ENCODE measurements at regions not wholly inside any gene's neighbourhood (a gene's known extent, or its start where the extent isn't known, plus 50 kb on each side); places are given as distances from the start of the nearest gene placed in this dataset.

DNA sequence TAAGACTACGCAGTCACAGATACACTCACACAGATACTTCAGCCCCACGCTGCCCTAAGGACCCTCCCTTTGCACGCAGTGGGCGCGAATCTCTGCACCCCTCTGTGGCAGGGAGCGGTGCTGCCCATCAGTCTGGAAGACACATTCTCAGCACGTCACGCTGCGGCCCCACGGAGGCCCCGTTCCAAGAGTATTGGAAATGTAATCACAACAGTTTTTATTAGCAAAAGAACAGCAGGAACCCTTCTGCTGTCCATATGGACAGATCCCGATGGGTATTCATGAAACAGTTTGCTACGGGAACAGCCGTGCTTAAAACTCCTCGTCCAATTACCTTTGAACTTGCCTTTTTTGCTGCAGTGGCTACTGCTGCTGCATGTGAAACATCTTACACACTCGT, 131.0 kb downstream of the RPS24 start:
- DNase-seq = no peak

DNA sequence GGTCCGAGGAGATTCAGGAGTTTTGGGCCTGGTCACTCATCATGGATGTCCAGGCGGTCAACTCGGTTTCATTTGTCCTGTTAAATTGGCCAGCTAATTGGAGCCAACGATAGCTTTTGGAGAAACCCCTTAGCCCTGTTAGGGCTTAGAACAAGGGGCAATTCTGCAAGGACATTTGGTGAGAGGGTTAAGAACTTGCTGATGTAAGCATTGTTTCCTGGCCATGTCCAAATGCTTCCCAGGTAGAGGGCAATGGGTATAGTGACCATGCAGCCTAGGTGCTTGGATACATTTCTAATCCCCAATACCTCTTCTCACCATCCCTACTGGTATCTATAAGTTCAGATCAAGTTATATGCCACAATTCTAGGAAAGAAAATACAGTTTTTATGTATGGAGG, 131.5 kb downstream of the RPS24 start:
- DNase-seq = no peak

DNA sequence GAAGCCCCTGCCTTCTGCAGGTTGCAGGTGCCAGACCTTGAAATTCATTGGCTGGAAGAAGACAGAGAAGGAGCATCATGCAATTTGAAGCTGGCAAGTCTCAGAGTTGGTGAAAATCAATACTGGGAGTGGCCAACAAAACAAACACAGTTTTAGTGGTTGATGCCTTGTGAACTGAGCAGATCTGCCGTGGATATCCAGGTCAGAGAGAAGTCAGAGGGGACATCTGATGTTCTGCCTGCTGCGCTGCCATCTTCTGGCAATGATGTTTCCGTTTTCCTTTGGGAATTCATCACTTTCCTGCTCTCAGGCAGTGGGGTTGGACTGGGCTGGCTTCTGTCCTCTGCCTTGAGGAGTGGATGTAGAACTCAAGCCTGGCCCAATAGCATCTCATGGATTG, 132.0 kb downstream of the RPS24 start:
- DNase-seq = no peak

DNA sequence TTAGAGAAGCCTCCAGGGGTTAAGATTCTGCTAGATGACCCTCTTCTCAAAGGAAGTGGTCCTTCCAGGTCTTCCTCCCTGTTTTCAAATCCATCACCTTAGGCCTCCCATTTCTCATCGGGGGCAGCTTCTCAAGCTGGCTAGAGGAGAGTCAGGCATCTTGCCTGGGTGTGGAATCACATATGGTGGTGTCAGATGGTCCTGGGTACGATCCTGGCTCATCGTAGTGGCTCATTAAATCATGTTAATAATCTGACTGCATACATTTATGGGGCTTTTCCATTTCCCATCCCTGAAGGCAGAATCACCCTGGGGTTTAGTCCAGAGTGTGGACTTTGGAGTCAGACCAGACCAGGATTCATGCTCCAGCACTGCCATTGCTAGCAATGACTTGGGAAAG, 132.6 kb downstream of the RPS24 start:
- no peak for DNase-seq

DNA sequence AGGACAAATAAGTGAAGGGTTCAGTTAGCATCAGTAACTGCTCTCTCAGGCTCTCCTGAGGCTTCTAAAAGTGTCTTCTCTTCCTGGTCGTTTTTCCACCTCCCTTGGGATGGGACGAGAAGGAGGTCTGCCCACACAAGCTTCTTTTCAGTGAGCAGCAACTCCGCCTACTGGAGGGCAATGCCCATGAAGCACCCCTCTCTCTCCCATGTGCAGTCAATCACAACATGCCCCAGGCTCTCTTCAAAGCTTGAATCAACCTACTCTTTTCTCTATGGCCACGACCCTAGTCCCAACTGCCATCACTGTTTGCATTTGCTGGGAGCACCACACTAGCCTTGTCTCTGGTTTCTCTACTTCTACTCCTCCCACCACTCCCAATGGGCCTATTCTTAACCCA, 135.6 kb downstream of the RPS24 start:
- DNase-seq = no peak

DNA sequence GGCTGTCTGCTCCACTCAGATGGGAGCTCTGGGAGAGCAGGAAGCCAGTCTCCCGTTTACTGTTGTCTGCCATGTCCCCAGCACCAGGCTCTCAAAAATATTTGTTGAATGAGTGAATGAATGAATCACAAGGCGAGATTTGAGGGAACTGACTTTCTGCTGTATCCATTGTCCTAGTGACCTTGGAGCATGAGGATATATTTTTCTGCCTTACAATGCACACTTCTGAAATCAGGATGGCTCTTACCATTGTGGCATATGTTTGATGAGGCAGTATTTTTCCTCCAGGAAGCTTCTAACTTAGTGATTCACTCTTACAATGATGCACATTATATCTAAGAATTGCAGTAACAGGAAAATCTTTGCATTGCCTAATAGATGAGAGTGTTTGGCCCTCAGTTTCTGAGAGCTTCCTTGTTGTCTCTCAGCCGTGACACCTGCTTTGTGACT, 136.4 kb downstream of the RPS24 start:
- no peak for DNase-seq

DNA sequence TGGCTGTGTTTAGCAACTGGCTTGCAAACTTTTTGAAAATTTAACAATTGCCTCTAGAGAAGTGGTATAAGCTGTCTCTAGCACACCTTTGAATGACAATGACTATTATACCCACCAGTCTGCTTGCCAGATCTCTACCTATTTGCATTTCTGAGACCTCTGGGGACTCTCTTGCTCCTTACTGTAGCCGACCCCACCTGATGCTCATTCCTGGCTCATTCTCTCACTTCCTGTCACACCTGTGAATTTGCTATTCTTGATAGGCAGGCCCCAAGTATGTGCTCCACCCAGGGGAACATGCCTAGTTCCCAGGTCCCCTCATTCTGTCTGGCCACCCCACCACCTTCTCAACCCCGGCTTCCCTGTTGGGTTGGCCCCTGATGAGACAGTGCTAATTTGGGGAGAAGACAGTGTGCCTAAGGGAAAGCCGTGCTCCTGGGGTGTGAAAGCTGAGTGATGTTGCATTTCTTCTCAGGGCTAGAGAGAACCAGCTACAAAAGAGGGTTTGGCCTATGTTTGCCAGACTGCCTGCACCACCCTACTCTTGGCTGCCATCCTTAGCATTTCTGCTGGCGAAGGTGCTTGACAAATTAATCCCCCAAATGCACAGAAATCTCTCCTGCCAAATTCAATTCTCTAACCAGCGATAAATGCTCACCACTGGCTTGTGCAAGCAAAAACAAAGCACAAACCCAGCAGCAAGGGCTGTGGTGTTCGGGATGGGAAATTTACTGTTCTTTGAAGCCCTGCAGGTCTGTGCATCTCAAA, 138.2 kb downstream of the RPS24 start:
- DNase-seq = no peak

DNA sequence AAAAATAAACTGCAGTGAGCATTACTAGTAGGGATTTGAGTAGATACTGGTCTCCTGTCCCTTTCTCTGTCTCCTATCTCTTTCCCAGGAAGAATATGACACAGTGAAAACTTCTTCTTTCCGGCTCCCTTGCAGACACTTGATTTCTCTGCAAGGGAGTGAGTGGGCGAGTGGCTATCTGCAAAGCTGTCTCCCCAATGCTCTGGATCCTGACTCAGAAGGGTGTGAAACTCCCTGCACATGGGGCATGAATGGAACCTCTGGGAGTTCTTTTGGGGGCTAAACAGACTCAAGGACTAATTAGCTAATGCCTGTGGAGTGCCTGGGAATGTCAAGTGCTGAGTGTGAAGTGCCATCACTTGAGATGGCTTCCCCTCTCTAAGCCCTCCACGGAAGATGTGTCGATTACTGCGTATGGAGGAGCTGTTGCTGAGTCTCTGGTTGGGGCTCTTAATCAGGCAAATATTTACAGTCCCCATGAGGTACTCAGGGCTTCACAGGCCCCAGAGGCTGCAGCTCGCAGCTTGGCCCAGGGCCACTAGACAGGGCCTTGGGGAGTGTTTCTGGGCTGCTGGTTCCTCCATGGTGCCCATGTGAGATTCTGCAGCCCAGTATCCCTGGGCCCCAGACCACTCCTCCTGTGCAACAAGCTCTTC, 139.8 kb downstream of the RPS24 start:
- DNase-seq = no peak

DNA sequence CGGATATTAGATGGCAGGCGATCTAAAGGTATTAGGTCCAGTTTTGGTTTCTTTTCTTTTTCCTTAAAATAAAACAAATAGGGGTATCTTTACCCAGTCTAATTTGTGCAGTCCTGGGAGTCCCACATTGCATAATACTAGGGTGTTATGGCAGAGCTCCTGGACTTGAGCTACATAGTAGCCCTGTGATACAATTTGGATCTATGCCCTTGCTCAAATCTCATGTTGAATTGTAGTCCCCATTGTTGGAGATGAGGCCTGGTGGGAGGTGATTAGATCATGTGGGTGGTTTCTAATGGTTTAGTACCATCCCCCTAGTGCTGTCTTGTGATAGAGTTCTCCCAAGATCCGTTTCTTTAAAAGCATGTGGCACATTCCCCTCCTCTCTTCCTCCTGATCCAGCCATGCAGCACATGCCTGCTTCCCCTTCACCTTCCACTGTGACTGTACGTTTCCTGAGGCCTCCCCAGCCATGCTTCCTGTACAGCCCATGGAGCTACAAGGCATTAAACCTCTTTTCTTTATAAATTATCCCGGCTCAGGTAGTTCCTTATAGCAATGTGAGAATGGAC, 141.9 kb downstream of the RPS24 start:
- no peak for DNase-seq

DNA sequence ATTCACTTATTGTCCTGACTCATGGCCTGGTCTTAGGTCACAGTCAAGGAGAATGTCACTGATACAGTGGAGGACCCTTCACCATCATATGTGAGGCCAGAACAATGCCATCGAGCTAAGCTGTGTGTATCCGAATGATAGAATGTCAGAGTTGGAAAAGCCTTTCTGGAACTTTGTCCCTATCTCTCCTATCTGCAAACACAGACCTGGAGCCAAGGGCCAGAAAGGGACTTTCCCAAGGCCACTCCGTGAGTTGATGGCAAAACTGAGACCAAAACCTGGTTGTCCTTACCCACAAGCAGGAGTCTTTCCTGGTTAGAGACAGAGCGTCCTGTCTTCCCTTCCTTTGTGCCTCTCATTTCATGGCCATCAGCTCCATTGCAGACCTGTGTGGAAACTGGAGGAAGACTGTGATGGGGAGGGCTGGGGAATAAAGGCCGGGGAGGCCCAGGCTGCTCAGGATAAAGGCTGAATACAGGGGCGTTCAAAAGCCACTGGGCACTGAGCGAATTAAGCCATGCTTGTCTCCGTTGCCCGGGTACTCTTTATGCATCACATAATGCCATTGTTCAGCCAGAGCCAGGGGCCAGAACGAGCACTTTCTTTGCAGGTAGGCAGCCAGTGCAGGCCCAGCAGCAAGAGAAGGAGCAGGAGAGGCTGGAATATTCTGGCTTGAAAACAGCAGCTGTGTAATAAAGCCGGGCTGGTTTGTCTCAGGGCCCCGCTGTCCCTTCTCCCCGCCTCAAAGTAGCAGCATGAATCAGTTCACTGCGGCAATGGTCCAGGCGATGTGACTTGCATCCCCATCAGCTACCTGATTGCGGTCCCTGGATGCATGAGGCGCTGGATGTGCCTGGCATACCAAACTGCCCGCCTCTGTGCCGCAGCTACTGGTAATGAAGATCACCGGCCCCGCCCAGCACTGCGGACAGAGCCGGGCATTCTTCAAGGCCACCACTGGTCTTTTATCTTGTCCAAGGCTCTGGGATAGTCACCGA, 143.0 kb downstream of the RPS24 start:
- no peak for DNase-seq

DNA sequence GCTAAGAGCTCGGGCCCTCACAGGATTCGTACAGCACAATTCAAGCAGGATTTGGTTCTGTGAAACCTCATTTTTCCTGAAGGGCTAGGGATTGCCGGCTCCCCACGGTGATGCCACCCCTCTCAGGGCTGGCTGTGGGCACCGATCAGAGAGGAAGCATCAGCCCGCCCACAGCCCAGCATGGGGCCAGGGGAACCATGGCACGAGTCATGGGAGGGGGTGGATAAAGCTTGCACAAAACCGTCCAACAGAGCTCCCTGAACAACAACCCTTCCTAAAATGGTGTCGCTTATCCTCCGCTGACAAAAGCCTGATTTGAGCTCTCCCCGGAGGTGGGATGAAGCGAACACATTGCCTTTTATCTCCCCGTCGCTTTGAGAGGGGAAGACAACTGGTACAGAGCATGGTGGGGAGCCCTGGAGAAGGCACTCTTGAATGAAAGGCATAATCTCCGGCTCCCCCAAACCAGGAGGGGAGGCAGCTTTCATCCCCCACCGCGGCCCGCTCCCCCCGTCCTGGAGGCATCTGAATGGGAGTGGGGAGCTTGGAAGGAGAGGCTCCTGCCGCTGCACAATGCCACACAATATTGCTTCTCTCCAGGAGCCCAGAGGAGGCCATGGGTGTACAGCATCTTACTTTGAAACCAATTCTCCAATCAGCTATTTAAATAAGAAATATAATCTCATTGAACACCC, 144.0 kb downstream of the RPS24 start:
- no peak for DNase-seq

DNA sequence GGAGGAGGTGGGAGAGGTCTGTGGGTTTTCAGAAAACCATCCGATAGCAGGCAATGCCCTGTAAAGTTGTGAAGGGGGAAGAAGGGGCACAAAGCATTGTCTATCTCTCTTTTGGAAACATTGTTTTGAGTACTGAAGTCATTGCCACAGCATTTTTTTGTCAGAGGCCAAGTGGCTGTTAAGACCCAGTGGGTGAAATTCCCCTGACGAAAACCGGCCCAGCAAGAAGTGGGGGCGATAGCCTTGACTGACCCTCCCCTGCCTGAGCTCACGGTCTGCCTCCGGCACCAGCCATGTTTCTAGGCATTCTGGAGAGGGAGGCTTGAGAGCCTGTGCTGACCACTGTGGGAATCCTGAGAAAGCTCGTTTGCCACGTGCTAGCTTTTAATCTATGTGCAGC, 144.7 kb downstream of the RPS24 start:
- no peak for DNase-seq

DNA sequence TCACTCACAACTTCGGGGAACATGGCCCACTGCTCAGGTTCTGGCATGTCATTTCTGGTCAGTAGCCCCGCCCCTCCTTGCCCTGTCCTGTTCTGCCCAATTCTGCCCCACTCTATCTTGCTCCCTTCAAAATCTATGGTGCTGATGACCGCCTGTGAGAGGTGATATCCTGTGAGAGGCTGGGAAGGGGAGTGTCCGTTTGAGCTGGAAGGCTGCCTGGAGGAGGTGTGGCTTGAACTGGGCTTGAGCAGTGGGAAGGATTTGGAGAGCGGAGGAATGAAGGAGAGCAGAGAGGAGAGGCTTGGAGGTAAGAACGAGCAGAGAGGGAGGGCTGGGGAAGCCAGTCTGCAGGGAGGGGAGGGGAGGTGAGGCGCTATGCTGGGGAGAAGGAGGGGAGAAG, 145.3 kb downstream of the RPS24 start:
- no peak for DNase-seq

DNA sequence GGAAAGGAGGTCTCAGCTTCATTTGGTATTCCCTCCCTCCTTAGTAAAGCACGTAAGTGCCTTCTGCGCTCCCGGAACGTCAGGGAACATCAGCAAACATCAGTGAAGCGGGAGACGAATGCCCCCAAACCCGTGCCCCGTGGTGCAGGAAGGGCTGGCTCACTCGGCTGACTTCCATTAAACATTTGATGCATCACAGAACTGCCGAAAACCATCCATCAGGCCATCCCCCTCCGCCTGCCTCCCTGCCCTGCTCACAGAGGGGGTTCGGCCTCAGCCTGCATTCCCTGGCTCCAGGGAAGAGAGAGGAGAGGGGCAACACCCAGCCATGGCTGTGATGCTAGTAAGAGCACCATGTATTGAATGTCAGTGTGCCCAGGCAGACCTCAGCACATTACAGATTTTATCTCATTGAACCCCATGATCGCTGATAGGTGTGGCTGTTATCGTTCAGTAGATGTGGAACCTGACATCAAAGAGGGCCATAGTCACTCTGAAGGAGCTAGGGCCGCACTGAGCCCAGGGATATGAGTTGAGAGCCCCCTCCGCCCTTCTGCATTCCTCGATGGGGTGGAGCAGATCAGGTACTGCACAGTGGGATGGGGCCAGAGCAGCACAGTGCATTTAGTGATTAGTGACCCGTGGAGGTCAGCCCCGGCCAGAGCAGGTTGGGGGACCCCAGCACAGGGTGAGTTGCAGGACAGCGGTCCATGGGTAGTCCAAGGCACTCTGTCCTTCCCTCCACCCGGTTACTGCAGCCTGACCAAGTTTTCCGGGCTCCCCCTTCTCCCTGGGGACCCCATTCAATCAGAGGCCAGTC, 146.4 kb downstream of the RPS24 start:
- no peak for DNase-seq

DNA sequence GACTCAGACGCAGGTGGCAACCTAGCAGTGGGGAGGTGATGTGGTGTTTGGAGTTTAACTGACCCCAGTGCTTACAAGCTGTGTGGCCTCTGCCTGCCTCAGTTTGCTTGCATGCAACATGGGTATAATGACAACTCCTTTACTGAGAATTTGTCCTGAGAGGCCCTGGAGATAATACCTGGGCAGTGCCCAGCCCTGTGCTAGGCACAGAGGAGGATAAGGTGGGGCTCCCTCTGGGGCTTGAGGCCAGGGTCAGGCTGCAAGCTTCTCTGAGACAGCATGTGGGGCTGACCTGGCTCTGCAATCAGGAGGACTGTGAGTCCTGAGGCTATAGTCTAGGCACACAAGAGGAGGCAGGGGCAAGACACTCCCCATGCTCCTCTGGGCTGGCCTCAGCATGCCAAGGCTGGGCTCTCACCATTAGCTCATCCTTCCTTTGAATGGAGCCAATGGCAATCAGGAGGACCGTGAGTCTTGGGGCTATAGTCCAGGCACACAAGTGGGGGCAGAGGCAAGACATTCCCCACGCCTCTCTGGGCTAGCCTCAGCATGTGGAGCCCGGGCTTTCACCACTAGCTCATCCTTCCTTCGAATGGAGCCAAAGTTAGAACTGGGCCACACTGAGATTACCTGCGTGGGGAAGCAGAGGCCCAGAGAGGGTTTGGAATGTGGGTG, 147.9 kb downstream of the RPS24 start:
- no peak for DNase-seq

DNA sequence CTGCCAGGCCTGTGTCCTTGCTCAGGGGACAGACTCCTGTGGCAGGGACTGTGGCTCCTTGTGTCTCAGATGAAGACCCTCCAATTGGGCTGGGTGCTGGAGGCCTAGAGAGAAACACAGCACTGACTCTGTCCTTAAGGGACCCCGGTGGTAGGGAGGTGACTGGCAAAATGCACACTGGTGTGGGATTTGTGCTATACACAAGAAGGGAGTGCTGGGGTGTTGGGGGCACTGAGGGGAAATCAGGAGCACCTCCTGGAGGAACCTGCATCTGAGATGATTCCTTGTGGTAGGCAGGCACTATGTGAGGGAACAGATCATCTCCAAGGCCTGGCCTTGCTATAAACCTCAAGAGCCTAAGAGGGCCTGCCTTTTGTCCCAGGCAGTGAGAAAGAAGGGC, 149.2 kb downstream of the RPS24 start:
- no peak for DNase-seq

DNA sequence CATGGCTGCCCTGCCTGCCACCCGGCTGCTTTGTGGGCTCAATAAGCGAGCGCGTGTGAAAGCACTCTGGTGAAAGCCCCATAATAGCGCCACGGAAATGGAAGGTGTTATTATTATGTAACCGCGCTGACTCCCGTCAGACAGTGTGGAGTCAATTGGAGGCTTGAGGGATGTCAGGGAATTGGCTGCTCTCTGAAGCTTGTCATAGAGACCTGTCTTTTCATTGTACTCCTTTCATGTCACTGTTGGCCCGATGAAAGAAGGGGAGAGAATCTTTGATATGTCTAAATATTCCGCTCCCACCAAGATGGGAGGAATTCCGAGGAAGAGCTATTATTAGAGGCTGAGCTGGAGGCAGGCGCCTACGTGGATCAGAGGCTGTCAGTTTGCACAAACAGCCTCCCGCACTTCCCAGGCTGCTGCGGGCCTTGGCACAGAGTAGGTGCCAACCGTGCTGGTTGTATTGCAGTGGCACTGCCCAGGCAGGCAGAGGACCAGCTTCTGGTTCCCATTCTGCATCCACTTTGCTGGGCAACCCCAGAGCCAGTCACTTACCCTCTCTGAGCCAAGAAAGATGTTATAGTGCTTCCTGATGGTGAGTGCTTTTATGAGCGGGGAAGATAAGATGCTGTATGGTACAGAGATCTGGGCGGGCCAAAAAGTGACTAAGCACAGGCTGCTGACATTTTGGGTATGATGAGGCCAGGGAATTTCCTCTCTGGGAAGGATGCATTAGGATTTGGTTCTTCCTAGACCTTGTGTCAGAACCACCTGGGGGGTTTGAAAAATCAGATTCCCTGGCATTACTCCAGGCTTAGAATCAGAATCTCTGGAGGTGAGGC, 151.4 kb downstream of the RPS24 start:
- no peak for DNase-seq

DNA sequence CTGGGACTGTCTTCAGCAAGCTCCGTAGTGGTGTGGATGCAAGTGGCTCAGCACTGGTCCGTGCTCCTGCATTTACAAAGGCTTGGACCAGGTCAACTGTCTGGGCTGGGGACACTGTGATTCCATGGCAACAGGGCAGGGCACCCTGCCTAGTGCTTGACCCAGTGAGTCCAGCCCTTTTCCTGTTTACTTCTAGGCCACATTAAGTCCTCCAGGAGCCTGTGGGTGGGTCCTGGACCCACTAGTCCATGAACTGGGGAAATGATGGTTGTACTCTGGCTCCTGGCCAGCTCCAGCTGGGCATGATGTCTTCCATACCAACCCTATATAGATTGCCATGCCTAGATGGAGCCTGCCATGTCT, 152.0 kb downstream of the RPS24 start:
- DNase-seq = no peak

DNA sequence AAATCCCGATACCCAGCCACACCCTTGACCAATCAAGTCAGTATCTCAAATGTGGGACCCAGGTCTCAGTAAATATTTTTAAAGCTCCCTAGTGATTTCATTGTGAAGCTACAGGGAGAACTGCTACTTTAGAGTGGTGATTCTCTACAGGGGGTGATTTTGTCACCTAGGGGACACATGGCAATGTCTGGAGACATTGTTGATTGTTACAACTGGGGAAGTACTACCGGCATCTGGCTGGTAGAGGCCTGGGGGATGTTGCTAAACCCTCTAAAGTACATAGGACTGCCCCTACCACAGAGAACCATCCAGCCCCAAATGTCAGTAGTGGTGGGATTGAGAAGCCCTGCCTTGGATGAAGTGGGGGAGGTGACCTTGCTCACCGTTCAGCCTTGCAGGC, 152.9 kb downstream of the RPS24 start:
- no peak for DNase-seq

DNA sequence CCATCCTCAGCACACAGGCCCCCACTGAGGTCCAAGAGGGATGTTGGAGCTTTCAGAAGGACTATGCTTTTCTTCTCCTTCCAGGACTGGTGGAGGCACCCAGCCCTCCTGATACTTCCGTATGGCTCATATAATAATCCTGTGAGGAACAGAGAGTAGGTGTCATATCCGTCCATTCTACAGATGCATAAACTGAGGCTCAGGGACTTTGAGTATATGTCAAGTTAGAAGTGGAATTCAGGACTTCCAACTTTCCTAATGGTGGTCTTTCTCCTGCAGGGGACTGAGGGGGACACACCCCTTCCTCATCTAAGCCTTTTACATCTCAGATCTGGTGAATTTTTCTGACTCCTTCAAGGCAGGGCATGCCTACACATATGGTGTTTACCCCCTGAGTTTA, 153.7 kb downstream of the RPS24 start:
- DNase-seq = no peak
